Calu3 (cell line): ENCODE measurements at regions not wholly inside any gene's neighbourhood (a gene's known extent, or its start where the extent isn't known, plus 50 kb on each side); places are given as distances from the start of the nearest gene placed in this dataset.

Experiments used
- BruUV-seq: library from RNA; stranded (reverse); fragments of 400-500 nt; replicated peaks from 2 replicates; lab custom pipeline; 2021; lab: Mats Ljungman, UMichigan
- CTCF ChIA-PET: fragments of 300-600 bp; sonication (Branson Sonifier 250); formaldehyde crosslinking; loops from one replicate; lab custom pipeline; 2022; ENCODE audit warnings: antibody characterized with exemption; lab: Charles Lee
- DNase-seq: peaks from one replicate; pipeline ENCODE4 v3.0.0; 2022
- H3K27ac Mint-ChIP-seq: one replicate; pipeline ENCODE4 v1.8.0; 2022; ENCODE audit warnings: mixed read lengths; ENCODE audit not compliant: unreplicated experiment
- H3K27me3 Mint-ChIP-seq: one replicate; pipeline ENCODE4 v1.8.0; 2022; ENCODE audit warnings: mixed read lengths; ENCODE audit not compliant: unreplicated experiment
- H3K36me3 Mint-ChIP-seq: one replicate; pipeline ENCODE4 v1.8.0; 2022; ENCODE audit warnings: mild to moderate bottlenecking, moderate library complexity, mixed read lengths; ENCODE audit not compliant: insufficient read depth, unreplicated experiment
- H3K4me1 Mint-ChIP-seq: one replicate; pipeline ENCODE4 v1.8.0; 2022; ENCODE audit warnings: mild to moderate bottlenecking, low read depth, mixed read lengths; ENCODE audit not compliant: unreplicated experiment
- H3K4me3 Mint-ChIP-seq: one replicate; pipeline ENCODE4 v1.8.0; 2022; ENCODE audit warnings: mild to moderate bottlenecking, low read depth, moderate library complexity, mixed read lengths; ENCODE audit not compliant: unreplicated experiment
- H3K9me3 Mint-ChIP-seq: one replicate; pipeline ENCODE4 v1.8.0; 2022; ENCODE audit warnings: low read depth, mixed read lengths; ENCODE audit not compliant: unreplicated experiment
- intact Hi-C: fragments of 100-400 bp; cut with micrococcal nuclease; formaldehyde crosslinking; loops from one replicate; pipeline ENCODE4 v1.10.0; 2022; ENCODE audit not compliant: unreplicated experiment
- TF ChIP-seq, protein P1 (sequence below): fragments of 200-600 bp; IDR thresholded peaks from one replicate; pipeline ENCODE4 v1.8.0; 2022; ENCODE audit warnings: antibody characterized with exemption; ENCODE audit not compliant: unreplicated experiment

DNA sequence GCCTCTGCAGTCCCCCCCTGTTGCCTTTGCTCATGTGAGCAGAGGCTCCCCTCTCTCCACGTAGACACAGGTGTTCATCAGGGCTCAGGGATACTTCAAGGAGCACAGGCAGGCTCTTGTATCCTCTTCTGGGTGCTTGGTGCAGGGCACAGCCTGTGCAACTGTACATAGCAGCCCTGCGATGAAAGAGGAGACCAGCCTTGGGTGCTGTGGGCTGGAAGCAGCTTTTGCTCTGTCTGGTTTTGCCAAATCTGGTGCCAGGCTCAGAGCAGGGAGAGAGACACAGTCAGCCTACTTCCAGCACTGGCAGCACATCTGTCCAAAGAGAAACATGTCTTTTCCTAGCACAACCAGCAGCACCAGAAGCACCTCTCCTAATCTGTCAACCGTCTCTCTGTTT, 132.1 kb downstream of the ETS2 start:
- Mint-ChIP-seq H3K9me3 (no peaks in the 10 kb centered on the region), H3K27me3 (peaks cover 13% of the 10 kb centered on the region), H3K4me3 (no peak overlapping the region), H3K36me3 (no peaks in the 10 kb centered on the region), H3K27ac (no peak overlapping the region), H3K4me1 (no peaks in the 10 kb centered on the region)
- no peak for DNase-seq
- BruUV-seq, result no TSS peak
- TF ChIP-seq, protein P1, sequence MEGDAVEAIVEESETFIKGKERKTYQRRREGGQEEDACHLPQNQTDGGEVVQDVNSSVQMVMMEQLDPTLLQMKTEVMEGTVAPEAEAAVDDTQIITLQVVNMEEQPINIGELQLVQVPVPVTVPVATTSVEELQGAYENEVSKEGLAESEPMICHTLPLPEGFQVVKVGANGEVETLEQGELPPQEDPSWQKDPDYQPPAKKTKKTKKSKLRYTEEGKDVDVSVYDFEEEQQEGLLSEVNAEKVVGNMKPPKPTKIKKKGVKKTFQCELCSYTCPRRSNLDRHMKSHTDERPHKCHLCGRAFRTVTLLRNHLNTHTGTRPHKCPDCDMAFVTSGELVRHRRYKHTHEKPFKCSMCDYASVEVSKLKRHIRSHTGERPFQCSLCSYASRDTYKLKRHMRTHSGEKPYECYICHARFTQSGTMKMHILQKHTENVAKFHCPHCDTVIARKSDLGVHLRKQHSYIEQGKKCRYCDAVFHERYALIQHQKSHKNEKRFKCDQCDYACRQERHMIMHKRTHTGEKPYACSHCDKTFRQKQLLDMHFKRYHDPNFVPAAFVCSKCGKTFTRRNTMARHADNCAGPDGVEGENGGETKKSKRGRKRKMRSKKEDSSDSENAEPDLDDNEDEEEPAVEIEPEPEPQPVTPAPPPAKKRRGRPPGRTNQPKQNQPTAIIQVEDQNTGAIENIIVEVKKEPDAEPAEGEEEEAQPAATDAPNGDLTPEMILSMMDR, result no peak
- intact Hi-C loops, result no loop called here
- CTCF ChIA-PET, result interaction anchor here (0.5 kb wide), 1 partner anchor 182 kb away, joined by 3 read pairs; no protein-coding TSS in a partner anchor

DNA sequence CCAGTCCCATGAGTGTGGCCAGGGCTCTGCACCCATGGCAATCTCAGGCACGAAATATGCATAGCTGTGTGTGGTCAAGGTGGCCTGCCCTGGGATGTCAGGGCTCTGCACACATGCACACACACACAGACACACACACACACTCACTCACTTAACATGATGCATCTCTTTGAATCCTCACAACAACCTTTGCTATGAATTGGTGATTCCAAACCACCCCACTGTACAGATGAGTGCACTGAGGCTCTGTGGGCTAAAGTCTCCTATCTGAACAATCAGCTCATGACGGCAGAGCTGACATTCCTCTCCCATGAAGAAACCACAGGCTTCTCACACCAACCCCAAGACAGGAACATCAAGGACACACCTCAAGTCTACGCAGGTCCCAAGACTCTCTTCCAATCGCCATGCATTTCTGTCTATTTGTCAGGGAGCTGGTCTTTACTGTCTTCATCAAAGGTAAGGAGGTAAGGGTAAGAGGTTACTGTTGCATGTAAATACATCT, 131.6 kb downstream of the ETS2 start:
- Mint-ChIP-seq H3K27ac (no peak overlapping the region), H3K36me3 (no peaks in the 10 kb centered on the region), H3K9me3 (no peaks in the 10 kb centered on the region), H3K4me3 (no peak overlapping the region), H3K27me3 (peaks cover 13% of the 10 kb centered on the region), H3K4me1 (no peaks in the 10 kb centered on the region)
- TF ChIP-seq, protein P1, result no peak
- no peak for DNase-seq
- intact Hi-C loops, result no loop called here
- no TSS peak for BruUV-seq
- CTCF ChIA-PET, result interaction anchor here (0.5 kb wide), 1 partner anchor 181 kb away, joined by 3 read pairs; no protein-coding TSS in a partner anchor

DNA sequence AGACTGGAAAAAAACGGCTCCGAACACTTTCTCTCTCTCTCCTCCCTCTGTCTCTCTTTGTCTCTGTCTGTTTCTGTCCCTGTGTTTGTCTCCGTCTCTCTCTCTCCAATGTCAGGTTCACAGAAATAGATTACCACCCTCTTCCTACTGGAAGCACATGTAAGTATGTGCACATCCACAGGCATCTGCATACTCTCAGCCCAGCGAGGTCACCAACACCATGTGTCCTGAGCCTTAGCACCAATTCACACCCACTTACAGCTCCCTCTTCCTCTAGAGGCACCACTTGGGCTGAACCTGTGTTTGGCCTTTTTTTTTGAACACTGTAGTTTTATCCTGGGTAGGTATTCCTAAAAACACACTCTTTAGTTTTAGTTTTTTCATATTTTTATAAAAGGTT, 130.5 kb downstream of the ETS2 start:
- no peak overlapping the region for H3K4me3 Mint-ChIP-seq
- no peak overlapping the region for H3K27ac Mint-ChIP-seq
- intact Hi-C loops, result no loop called here
- CTCF ChIA-PET, result interaction anchor here (0.5 kb wide), 1 partner anchor 491 kb away, joined by 4 read pairs; no protein-coding TSS in a partner anchor
- TF ChIP-seq, protein P1, result no peak
- DNase-seq, result no peak
- H3K4me1 Mint-ChIP-seq, result no peaks in the 10 kb centered on the region
- BruUV-seq, result no TSS peak
- no peaks in the 10 kb centered on the region for H3K9me3 Mint-ChIP-seq
- peaks cover 13% of the 10 kb centered on the region for H3K27me3 Mint-ChIP-seq
- H3K36me3 Mint-ChIP-seq, result no peaks in the 10 kb centered on the region

DNA sequence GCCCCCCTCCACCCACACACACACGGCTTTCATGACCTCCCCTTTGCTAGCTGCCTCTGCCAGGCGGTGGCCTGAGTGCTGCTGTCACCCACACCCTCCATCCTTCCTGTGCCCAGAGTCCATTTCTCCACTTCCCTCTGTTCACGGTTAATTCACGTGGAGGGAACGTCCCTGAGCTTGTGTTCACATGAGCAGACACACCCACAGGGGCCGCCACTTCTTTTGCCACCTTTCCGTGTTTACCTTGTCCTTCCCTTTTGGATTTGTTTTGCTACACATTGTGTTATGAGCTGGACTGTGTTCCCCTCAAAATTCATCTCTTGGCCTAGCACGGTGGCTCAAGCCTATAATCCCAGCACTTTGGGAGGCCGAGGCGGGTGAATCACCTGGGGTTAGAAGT, 128.0 kb downstream of the ETS2 start:
- CTCF ChIA-PET, result interaction anchor here (0.6 kb wide), 1 partner anchor 126 kb away, joined by 4 read pairs; no protein-coding TSS in a partner anchor
- Mint-ChIP-seq H3K4me3 (no peak overlapping the region), H3K27me3 (peaks cover 13% of the 10 kb centered on the region), H3K27ac (no peak overlapping the region), H3K9me3 (no peaks in the 10 kb centered on the region), H3K4me1 (no peaks in the 10 kb centered on the region), H3K36me3 (no peaks in the 10 kb centered on the region)
- DNase-seq, result no peak
- intact Hi-C loops, result no loop called here
- BruUV-seq, result no TSS peak
- TF ChIP-seq, protein P1, result no peak
